IPS DF 4.7 (cell line): ENCODE measurements at regions not wholly inside any gene's neighbourhood (a gene's known extent, or its start where the extent isn't known, plus 50 kb on each side); places are given as distances from the start of the nearest gene placed in this dataset.

Experiments used
- DNase-seq: peaks from one replicate; pipeline ENCODE4 v3.0.0-alpha.2; 2013; ENCODE audit warnings: low spot score; ENCODE audit errors: extremely low read depth

DNA sequence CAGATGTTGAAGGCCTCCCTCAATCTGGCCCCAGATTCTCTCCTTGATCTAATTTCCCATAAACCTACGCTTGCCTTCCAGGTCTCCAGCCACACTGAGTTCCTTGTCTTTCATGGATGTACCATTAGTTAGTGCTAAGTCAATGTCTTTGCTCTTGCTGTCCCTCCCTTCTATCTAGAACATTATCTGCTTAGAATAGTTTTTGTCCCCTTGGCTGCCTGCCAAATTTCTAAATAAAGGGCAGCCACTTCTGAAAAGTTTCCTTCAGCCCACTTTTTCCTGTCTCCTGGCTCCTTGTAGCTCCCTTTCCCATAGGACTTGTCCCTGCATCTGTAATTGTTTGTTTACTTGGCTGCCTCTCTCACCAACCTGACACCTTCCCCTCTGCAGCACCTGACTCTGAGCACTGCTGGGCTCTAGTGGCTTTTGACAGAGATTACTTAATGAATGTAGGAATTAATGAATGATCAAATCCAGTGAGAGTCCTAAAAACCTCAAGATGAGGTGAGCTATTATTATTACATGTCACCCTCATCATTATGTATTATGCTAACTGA, 58.3 kb downstream of the CXCL12 start:
- DNase-seq, result no peak

DNA sequence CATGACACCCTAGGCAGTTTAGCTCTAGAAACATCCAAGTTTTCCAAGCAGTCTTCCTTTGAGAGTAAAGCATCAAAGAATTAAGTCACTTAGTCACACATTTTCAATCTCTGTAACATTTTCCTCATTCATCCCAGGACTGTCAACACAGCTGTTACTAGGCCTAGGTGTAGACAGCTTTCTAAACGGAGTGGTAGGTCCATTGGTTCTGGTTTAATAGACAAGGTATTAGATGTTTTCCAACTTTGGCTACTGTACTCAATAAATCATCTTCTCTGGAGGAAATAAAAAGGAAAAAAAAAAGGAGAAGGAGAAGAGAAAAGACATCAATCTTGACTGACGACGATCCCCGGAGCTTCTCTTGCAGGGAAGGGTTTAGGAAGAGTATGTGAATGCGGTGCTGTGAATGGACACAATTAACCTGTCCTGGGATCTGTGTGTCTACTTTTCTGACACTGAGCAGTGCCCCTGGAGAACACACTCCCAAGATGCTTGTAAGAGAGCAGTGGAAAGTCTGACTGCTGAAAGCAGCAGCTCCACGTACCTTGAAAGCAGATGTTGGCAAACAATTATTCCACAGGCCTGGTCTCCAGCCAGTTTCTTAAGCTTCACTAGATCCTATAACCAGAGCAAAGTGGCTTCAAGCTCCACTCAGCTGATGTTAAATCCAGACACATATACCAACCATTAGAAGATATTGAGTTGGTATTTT, 59.1 kb downstream of the CXCL12 start:
- DNase-seq, result no peak

DNA sequence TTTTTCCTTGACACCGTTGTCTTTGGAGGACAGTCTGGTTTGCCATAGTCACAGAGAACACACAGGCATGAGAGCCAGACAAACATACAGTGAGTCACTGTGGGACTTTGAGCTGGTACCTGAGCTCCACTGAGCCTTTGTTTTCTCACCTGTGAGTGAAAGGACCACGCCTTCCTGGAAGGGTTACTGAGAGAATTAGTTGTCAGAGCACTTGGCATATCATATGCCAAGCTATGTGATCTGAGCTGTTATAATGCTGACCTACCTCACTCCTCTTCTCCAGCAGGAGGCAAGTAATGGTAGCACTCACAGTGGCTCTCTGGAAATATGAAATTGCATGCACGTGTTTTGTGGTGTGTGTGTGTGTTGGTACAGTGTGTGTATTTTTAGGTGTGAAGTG, 59.7 kb downstream of the CXCL12 start:
- DNase-seq, result no peak

DNA sequence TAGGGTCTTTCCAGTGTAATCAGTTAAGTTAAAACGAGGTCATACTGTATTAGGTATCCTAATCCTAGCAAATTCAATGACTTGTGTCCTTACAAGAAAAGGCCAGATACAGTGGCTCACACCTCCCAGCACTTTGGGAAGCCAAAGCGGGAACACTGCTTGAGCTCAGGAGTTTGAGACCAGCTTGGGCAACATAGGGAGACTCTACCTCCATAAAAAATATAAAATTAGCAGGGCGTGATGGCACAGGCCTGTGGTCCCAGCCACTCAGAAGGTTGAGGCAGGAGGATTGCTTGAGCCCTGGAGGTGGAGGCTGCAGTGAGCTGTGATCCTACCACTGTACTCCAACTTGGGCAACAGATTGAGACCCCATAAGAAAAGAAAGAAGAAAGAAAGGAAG, 61.1 kb downstream of the CXCL12 start:
- DNase-seq, result no peak

DNA sequence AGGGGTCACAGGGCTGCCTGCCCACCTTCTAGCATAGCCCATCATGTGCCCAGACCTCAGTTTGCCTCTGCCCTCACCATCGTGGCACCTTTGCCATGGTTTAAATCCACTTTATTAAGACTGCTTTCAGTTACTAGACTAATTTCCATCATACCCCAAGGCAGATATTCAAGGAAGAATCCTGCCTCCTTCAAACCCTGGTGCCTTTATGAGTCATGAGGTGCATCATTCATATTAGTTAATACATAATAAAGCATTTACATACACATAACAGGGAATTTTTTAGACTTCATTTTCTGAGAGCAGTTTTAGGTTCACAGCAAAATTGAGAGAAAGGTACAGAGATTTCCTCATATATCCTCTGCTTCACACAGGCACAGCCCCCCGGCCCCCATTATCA, 62.8 kb downstream of the CXCL12 start:
- no peak for DNase-seq

DNA sequence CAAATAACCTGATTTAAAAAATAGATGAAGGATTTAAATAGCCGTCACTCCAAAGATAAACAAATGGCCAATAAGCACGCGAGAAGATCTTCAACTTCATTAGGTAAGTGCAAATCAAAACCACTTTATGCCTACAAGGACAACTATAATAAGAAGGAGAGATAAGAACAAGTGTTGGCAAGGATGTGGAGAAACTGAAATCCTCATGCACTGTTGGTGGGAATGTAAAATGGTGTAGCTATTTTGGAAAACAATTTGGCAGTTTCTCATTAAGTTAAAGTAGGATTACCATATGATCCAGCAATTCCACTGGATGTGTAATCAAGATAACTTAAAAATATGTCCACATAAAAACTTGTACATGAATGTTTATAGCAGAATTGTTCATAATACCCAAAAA, 64.1 kb downstream of the CXCL12 start:
- DNase-seq, result no peak

DNA sequence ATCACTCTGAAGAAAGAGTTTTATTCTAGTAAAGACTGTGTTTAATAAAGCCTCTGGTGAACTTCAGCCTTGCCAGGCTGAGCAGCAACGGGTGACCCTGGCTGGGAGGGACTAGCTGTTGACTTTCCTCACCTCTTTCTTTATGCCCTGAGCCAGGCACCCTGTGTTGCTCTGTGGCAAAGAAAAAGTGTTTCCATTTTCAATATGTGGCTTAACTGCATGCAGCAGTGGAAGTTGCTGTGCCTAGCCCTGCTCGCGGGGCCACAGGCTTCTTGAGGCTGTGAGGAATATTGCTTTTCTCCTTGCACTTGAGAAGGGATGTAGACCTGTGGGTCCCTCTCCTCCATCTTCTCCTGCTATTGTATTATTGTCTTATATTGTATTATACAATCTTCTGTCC, 67.0 kb downstream of the CXCL12 start:
- no peak for DNase-seq

DNA sequence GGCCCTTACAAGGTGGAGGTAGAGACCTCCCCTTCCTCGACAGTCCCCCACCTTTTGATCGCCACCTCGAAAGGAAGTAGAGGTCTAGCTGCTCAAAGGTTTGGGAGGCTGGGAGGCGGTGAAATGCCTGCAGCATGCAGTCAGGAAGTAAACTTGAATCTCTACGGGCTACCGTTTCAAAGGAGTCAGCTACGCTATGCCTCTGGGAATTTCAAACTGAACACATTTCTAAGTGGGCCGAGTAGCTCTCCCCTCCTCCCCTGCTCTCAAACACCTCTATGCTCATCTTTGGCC, 68.0 kb downstream of the CXCL12 start:
- no peak for DNase-seq

DNA sequence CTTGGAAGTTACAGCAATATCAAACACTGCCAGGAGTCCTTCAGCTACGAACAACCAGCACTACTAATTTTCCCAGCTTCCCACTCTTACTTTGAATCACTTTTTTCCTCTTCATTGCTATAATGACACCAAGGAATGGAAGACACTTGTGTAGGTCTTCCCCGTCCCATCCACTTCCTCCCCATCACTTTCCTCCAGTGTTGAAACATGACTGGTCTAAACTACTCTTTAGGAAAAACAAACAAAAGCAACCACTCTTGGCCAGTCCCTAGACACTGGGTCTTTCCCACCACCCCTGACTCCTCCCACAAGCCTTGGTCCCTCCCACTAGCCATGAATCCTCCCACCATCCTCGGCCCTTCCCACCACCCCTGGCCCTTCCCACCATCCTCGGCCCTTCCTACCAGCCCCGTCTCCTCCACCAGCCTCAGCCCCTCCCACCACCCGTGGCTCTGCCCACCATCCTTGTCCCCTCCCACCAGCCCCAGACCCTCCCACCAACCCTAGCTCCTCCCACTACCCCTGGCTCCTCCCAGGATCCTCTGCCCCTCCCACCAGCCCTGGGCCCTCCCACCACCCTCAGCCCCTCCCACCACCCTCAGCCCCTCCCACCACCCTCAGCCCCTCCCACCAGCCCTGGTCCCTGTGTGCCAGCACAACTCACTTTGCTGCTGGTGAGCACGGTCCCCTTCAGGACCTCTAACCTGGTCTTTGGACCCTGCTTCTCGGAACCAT, 68.5 kb downstream of the CXCL12 start:
- no peak for DNase-seq

DNA sequence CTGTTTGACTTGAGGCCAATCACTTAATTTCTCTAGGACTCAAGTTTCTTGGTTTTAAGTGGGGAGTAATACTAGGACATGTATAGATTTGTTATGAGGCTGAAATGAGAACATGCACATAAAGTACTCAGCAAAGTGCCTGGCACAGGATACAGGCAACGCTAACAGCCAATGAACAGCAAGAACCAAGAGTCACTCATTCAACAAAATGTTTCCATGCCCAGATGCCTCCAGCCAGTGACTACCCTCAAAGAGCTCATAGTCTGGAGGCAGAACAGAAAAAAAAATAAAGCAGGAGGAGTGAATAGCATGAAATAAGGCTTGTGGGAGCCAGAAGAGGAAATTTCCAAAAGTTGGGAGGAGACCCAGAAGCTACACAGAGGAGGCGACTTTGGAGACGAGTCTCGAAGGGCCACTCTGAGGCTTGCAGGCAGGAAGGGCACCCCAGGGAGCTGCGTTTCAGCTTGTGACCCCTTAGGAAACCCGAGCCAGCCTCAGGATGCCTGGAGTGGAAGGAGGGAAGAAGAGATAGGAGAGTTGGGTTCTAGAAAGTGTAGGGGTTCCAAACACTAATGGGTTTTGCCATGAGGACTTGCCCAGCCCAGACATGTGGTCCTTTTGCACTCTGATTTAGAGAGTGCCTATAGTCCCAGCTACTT, 70.0 kb downstream of the CXCL12 start:
- DNase-seq, result no peak

DNA sequence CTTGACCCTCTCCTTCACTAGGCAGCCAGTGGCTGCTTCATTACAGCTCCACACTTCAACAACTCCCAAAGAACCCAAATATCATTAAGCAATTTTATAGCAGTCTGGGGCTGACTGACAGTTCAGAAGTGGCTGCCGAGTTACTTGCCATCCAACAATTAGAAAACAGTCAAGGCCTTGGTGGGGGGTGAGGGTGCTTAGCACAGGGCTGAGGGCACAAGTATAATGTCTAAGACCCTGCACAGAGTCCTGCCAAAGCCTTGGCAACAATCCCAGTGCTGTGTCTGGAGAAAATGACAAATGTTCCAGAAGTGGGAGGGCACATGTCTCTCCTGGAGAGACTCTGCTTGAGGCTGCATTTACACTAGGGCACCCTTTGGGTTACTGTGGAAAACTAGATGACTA, 71.1 kb downstream of the CXCL12 start:
- DNase-seq, result no peak

DNA sequence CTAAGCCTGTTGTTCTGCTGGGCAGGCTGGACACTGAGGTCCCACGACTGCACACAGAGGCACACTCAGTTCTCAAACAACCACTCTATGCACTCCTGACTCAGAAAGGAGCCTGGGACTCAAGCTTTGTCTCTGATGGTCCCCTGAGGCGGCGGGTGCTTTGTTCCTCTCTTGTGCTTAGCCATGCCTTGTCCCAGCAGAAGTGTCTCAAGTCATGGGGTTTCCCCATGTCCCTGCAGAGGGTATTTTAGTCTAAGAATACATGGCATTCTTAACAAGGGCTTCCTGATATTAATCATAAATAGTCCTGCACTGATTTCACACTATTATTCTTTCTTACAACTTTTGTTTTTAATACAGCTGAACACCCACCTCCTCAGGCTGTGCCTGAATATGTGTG, 72.5 kb downstream of the CXCL12 start:
- no peak for DNase-seq

DNA sequence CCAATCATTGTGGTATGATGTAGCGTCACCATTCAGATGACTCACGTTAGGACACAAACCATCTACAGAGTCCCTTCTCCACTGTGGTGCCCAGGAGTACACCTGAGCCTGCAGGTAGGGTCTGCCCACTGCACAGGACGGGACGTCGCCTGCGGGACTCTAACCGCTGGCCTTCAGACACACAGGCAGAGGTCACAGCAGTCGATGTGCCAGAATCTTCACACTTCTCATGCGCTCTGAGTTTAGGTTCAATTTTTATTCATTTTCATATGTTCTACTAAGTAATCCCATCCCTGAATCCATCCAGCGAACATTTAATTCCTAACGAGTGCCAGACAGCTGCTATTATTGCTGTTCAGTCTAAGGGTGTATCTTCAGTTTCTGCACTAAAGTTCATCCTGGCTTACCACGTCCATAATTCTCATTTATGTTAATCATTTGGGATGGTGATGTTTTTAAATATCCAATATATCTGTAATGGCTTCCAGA, 73.3 kb downstream of the CXCL12 start:
- no peak for DNase-seq

DNA sequence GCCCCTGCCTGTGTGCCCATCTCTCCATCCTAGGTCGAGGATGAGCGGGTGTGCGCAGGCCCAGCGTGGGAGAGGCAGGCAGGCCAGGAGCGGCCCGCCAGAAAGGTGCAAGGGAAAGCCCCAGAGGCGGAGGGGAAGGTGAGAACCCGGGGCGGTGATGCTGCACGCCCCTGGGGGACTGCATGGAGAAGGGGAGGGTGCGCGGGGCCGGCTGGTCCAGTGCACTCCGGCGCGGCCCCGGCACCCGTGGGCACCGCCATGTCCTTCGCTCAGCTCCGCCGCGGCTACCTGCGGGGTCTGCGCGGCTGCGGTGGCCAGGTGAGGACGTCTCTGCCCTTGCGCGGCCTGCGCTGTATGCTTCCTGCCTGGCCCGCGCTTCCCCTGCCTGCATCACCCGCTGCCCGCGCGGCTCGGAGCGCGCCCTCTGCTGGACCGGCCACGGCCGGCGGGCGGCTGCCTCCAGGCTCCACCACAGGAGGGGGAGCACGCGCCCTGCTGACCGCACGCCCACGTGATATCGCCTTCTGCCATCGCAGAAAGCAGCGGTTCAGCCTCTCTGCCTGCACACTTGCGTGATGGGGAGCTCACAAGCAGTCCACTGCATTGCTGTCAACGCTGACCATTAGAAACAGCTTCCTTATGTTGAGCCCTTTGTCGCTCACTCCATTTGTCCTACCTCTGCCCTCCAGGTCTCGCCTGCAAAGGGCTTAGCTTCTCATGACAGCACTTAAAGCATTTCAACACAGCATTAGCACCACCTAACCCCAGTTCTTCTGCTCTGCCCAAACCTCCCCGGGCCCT, 73.9 kb downstream of the CXCL12 start:
- DNase-seq, result no peak

DNA sequence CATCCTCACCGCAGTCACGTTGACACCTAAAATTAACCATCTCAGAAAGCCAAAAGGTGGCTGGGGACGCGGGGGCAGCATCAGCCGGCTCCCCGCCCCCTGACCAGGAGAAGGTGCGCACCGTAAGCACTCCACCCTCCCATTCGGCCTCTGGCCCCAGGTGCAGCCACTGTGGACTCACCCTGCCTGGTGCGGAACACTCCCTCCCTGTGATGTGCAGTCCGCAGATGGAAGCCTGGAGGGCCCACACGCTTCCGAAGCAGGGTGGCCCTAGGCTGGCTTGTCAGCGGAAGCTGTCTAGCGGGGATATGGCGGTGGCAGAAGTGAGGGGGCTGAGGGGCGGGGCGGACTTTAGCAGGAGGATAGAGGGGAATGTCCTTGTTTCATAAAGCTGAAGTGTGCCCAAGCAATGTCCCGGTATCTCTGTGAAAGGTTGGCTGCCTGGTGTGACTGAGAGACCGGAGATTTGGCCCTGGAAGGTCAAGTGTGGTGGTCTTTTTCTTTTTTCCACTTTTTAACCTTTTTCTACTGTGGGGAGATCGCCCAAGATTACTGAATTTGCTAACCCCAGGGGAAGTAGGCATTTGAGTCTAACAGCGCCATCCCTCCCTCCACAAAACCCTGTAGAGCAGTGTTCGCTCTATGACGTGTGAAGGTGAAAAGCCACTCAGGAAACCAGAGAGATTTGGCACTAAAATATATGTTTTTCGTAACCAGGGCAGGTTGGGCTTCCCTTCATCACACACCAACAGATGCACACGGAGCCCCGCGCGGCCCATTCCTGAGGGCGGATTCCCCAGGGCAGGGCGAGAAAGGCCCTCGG, 74.7 kb downstream of the CXCL12 start:
- DNase-seq, result no peak

DNA sequence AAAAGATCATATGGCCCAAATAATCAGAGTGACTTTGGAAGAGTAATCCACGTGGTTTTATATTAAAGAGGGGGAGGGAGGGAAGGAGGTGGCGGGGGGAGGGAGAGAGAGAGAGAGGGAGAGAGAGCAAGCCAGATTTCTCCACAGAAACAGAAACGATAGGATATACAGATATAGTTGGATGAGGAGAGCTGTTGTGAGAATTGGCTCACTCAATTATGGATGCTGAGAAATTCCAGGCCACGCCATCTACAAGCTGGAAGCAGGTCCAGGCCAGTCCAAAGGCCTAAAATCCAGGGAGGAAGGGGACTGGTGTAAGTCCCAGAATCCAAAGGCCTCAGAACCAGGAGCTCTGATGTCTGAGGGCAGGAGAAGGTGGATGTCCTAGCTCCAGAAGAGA, 75.5 kb downstream of the CXCL12 start:
- DNase-seq, result no peak

DNA sequence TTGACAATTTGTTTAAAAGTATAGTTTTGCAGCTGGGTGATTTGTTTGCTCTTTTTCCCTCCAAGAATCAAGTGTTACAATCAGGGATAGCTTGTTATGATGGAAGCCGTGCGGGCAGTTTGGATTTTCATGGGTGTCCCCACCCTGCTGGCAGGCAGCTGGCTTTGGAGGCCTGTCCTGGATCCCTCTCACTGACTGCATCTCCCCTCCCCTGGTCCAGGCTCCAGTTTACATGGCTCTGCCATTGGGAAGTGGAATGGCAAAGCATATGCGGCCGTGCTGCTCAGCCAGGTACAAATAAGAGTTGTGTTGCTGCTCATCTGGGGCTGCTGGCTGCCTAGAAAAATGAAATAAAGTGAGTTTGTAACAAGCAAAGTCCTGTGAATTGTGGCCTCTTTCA, 76.0 kb downstream of the CXCL12 start:
- DNase-seq, result no peak

DNA sequence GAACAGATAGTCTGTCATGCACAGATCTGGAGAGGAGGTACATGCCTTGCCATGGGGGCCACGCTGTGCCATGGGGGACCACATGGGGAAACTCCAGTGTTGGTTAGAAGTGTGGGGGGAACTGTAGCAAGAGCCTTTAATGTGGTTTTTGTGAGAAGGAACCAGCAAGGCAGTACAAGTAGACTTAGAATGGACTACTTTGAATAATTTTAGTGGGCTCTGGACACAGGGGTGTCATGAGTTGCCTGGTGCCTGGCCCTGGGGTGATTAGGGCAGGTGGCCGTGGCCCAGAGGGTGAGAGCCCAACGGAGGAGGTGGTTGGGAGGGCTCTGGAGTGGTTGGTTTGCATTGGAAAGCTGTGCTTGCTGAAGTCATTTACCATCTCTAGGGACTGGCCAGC, 77.2 kb downstream of the CXCL12 start:
- DNase-seq, result no peak

DNA sequence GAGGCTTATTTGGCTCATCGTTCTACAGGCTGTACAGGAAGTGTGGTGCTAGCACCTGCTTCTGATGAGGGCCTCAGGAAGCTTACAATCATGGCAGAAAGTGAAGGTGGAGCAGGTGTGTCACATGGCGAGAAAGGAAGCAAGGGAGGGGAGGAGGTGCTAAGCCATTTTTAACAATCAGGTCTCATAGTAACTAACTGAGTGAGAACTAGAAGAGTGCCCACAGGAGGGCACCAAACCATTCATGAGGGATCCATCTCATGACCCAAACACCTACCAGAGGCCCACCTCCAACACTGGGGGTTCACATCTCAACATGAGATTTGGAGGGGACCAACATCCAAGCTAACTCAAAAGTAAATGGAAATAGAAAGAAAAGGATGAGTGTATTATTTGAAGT, 78.1 kb downstream of the CXCL12 start:
- no peak for DNase-seq

DNA sequence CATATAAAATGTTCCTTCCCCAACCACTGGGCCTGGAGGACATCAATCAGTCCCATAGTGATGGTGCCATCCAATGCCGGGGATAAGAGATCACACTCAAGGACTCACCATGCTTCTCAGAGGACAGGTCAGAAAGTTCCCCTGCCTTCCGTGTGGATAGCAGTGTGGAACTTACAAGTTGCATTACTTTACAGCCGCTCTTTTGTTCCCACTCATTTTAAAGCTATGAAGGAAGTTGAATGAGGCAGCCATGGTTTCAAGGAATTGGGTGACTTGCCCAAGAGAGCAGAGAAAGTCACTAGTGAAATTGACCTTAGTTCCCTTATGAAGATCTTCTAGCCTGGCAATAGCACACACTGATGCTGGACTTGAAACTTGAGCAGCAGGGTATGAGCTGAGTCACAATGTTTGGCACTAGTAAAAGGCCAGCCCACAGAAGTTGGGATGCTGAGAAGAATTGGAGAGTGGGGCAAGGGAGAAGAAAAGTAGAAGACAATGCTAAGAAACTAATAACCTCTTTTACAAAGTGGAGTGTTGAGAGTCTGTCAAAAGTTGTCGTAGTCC, 78.7 kb downstream of the CXCL12 start:
- no peak for DNase-seq
